Nephron (organoid): ENCODE measurements at regions not wholly inside any gene's neighbourhood (a gene's known extent, or its start where the extent isn't known, plus 50 kb on each side); places are given as distances from the start of the nearest gene placed in this dataset.

Experiments
- H3K27ac Mint-ChIP-seq, 3 experiments: 2 replicates each; pipeline ENCODE4 v1.8.0; 2020; ENCODE audit warnings: mixed read lengths in 3 of 3, mild to moderate bottlenecking in 2 of 3, moderate library complexity in 1 of 3
- H3K27me3 Mint-ChIP-seq: 2 replicates; pipeline ENCODE4 v1.8.0; 2021; ENCODE audit warnings: low read depth, mild to moderate bottlenecking, moderate library complexity, mixed read lengths
- H3K36me3 Mint-ChIP-seq: 2 replicates; pipeline ENCODE4 v1.8.0; 2020; ENCODE audit warnings: low read depth, mixed read lengths
- H3K4me1 Mint-ChIP-seq: 2 replicates; pipeline ENCODE4 v1.8.0; 2020; ENCODE audit warnings: mixed read lengths
- H3K4me3 Mint-ChIP-seq, 3 experiments: 2 replicates each; pipeline ENCODE4 v1.8.0; 2020; ENCODE audit warnings: mild to moderate bottlenecking in 3 of 3, mixed read lengths in 3 of 3, moderate library complexity in 2 of 3
- H3K9me3 Mint-ChIP-seq: 2 replicates; pipeline ENCODE4 v1.8.0; 2020; ENCODE audit warnings: mixed read lengths
- CTCF ChIP-seq, 3 experiments: fragments of 200-600 bp; sonication (generic); IDR thresholded peaks; one replicate each; pipeline ENCODE4 v1.5.0; 2021; ENCODE audit warnings: antibody characterized with exemption in 3 of 3; ENCODE audit not compliant: unreplicated experiment in 3 of 3

DNA sequence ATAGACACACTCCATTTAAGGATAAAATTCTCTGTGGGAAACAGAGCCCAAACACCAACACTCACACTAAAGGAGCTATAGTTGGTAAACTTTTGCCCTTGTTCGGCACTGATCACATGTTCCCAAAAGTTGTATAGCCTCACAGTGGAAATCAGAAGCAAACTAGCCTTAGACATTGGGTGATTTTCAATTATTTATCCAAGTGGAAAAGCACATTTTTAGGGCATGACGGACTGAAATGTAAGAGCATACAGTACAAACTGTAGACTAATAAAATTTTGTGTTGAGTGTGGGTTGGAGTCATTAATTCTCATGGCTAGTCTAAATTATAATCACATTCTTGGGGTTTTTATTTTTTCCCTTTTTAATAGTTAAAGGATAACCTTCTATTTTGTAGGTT is 202.4 kb downstream of the MOXD1 start:
- no peaks in the 10 kb centered on the region for H3K36me3 Mint-ChIP-seq
- H3K27me3 Mint-ChIP-seq = no peaks in the 10 kb centered on the region
- H3K4me3 Mint-ChIP-seq = no peak overlapping the region
- TF ChIP-seq CTCF (IDR thresholded peaks at IDR 0.05; ENCODE audit: unreplicated experiment in 3 of 3) = no peak
- H3K4me1 Mint-ChIP-seq = peaks cover 17% of the 10 kb centered on the region
- peak overlapping the region in 1 of 3 experiments; percentile 67 for H3K27ac Mint-ChIP-seq
- H3K9me3 Mint-ChIP-seq = peaks cover 8% of the 10 kb centered on the region

DNA sequence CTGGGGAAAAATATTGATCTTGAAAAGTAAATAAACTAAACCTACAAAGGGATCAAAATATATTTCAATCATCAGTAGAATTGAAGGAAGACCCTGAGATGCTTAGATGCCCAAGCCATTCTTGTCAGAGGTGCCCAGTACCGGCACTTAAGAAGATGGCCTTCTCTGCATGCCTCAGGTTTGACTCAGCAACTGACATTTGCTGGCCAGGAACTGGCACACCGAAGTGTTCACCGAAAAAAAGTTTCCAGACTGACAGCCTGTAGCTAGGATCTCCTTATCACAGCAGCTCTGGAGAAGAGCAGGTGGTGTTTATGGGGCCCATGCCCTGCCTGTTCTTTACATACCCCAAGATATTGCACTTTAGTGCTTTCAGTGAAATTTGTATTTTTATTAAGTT is 203.2 kb downstream of the MOXD1 start:
- Mint-ChIP-seq H3K4me1 (peaks cover 17% of the 10 kb centered on the region), H3K9me3 (peaks cover 8% of the 10 kb centered on the region), H3K27ac (no peak overlapping the region), H3K4me3 (no peak overlapping the region), H3K27me3 (no peaks in the 10 kb centered on the region), H3K36me3 (no peaks in the 10 kb centered on the region)
- no peak for TF ChIP-seq CTCF (IDR thresholded peaks at IDR 0.05; ENCODE audit: unreplicated experiment in 3 of 3)

GRCh38 chr6:132194529-132194928 is 206.7 kb downstream of the MOXD1 start:
- H3K27ac Mint-ChIP-seq = no peak overlapping the region
- H3K27me3 Mint-ChIP-seq = no peaks in the 10 kb centered on the region
- no peaks in the 10 kb centered on the region for H3K36me3 Mint-ChIP-seq
- no peak for TF ChIP-seq CTCF (IDR thresholded peaks at IDR 0.05; ENCODE audit: unreplicated experiment in 3 of 3)
- H3K9me3 Mint-ChIP-seq = peaks cover 8% of the 10 kb centered on the region
- H3K4me3 Mint-ChIP-seq = no peak overlapping the region
- peaks cover 4% of the 10 kb centered on the region for H3K4me1 Mint-ChIP-seq

GRCh38 chr6:132192631-132193030 is 208.6 kb downstream of the MOXD1 start:
- Mint-ChIP-seq H3K27me3 (no peaks in the 10 kb centered on the region), H3K36me3 (no peaks in the 10 kb centered on the region), H3K4me3 (no peak overlapping the region), H3K27ac (no peak overlapping the region), H3K9me3 (peaks cover 8% of the 10 kb centered on the region), H3K4me1 (no peaks in the 10 kb centered on the region)
- TF ChIP-seq CTCF (IDR thresholded peaks at IDR 0.05; ENCODE audit: unreplicated experiment in 3 of 3) = no peak

DNA sequence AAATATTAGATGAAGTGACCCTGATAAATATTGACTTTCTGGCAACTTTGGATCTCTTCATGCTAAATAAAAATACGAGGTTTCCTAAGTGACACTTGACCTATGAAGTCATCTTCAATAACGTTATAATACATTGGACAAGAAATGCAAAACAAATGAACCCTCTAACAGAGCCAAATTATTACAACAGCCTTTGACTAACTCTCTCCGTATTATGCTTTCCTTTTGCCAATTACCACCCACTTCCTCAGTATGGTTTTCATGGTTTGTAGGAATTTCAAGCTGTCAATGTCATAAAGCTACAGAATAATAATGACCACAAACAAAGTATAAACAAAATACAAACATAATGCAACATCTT is 210.5 kb downstream of the MOXD1 start:
- no peaks in the 10 kb centered on the region for H3K27me3 Mint-ChIP-seq
- no peak for TF ChIP-seq CTCF (IDR thresholded peaks at IDR 0.05; ENCODE audit: unreplicated experiment in 3 of 3)
- H3K4me3 Mint-ChIP-seq = no peak overlapping the region
- H3K4me1 Mint-ChIP-seq = no peaks in the 10 kb centered on the region
- H3K9me3 Mint-ChIP-seq = peaks cover 5% of the 10 kb centered on the region
- no peaks in the 10 kb centered on the region for H3K36me3 Mint-ChIP-seq
- no peak overlapping the region for H3K27ac Mint-ChIP-seq

- Mint-ChIP-seq H3K4me3 (no peak overlapping the region), H3K27me3 (no peaks in the 10 kb centered on the region), H3K4me1 (no peaks in the 10 kb centered on the region), H3K9me3 (peaks cover 1% of the 10 kb centered on the region), H3K36me3 (no peaks in the 10 kb centered on the region), H3K27ac (peak overlapping the region in 1 of 3 experiments; percentile 49)
- TF ChIP-seq CTCF (IDR thresholded peaks at IDR 0.05; ENCODE audit: unreplicated experiment in 3 of 3) = no peak
These were observed 211.0 kb downstream of the MOXD1 start for GRCh38 chr6:132190097-132190814.
